T1000 (cell line): ENCODE measurements at regions not wholly inside any gene's neighbourhood (a gene's known extent, or its start where the extent isn't known, plus 50 kb on each side); places are given as distances from the start of the nearest gene placed in this dataset.
"Not testable (repeated sequence)": the region's sequence is repeated elsewhere in the genome, so short reads cannot be mapped to it uniquely, and the experiment has no call there.

ENCODE experiments used
- DNase-seq: peaks from one replicate; lab custom pipeline; 2025; ENCODE audit warnings: mixed read lengths; lab: John Stamatoyannopoulos, UW

- DNase-seq, result no peak
These were observed 659.9 kb downstream of the RWDD3 start for GRCh38 chr1:95893921-95894320.

- no peak for DNase-seq
These were observed 669.0 kb downstream of the RWDD3 start for GRCh38 chr1:95903060-95903459.

- DNase-seq, result no peak
These were observed 671.9 kb downstream of the RWDD3 start for GRCh38 chr1:95905818-95906395.

GRCh38 chr1:95911739-95912138, 677.7 kb downstream of the RWDD3 start:
- not testable (repeated sequence) for DNase-seq

- no peak for DNase-seq
These were observed 682.6 kb downstream of the RWDD3 start for GRCh38 chr1:95916616-95917015.

GRCh38 chr1:95924684-95925083, 690.7 kb downstream of the RWDD3 start:
- no peak for DNase-seq

- no peak for DNase-seq
These were observed 692.3 kb downstream of the RWDD3 start for GRCh38 chr1:95926331-95926730.

GRCh38 chr1:95927061-95927460, 693.1 kb downstream of the RWDD3 start:
- no peak for DNase-seq

- DNase-seq, result no peak
These were observed 701.7 kb downstream of the RWDD3 start for GRCh38 chr1:95935719-95936118.

GRCh38 chr1:95941121-95941798, 707.2 kb downstream of the RWDD3 start:
- DNase-seq, result no peak

GRCh38 chr1:95948023-95948422, 714.0 kb downstream of the RWDD3 start:
- DNase-seq, result no peak

- no peak for DNase-seq
These were observed 717.5 kb downstream of the RWDD3 start for GRCh38 chr1:95951371-95952102.

GRCh38 chr1:95953015-95953414, 719.0 kb downstream of the RWDD3 start:
- no peak for DNase-seq

- DNase-seq, result no peak
These were observed 720.6 kb downstream of the RWDD3 start for GRCh38 chr1:95954585-95954984.

GRCh38 chr1:95956215-95956614, 722.2 kb downstream of the RWDD3 start:
- DNase-seq, result no peak

- DNase-seq, result no peak
These were observed 723.7 kb downstream of the RWDD3 start for GRCh38 chr1:95957748-95958147.

- no peak for DNase-seq
These were observed 732.9 kb downstream of the RWDD3 start for GRCh38 chr1:95966866-95967265.

- DNase-seq, result peak; percentile 51
These were observed 740.6 kb downstream of the RWDD3 start for GRCh38 chr1:95974586-95974985.

- DNase-seq, result no peak
These were observed 738.9 kb upstream of the PTBP2 start for GRCh38 chr1:95982711-95983110.

GRCh38 chr1:95983831-95984230, 737.8 kb upstream of the PTBP2 start:
- no peak for DNase-seq

- DNase-seq, result no peak
These were observed 736.7 kb upstream of the PTBP2 start for GRCh38 chr1:95984798-95985374.

GRCh38 chr1:95990033-95990432, 731.6 kb upstream of the PTBP2 start:
- no peak for DNase-seq
